ENCODE measurements at regions not wholly inside any gene's neighbourhood (a gene's known extent, or its start where the extent isn't known, plus 50 kb on each side); places are given as distances from the start of the nearest gene placed in this dataset.

GRCh38 chr10:117670116-117670904, 127.8 kb downstream of the EMX2 start:
- no peak for DNase-seq
- in situ Hi-C loops (cut with MboI; ENCODE audit: low sequenced_read_pairs in 4 of 4): no loop called here
- H3K27me3 ChIP-seq: no peaks in the 10 kb centered on the region

GRCh38 chr10:117673230-117674010, 130.9 kb downstream of the EMX2 start:
- H3K9me3 ChIP-seq: no peaks in the 10 kb centered on the region
- no peak overlapping the region for H3K4me3 ChIP-seq
- intact Hi-C loops (cut with DNase I; ENCODE audit: low total_unique reads): no loop called here
- DNase-seq (no peak), ATAC-seq (no peak)
- TF ChIP-seq POLR2A (IDR thresholded peaks at IDR 0.05): no peak
- TF ChIP-seq CTCF (IDR thresholded peaks at IDR 0.05 in 4 of 5, conservative IDR thresholded peaks at IDR 0.05 in 1 of 5): no peak
- no peaks in the 10 kb centered on the region for H3K27me3 ChIP-seq
- in situ Hi-C loops (cut with MboI; ENCODE audit: low sequenced_read_pairs in 4 of 4): no loop called here
- no peaks in the 10 kb centered on the region for H3K4me1 ChIP-seq
- H3K36me3 ChIP-seq: no peaks in the 10 kb centered on the region
- no peak overlapping the region for H3K27ac ChIP-seq

More at GRCh38 chr10:117670116-117670904, 127.8 kb downstream of the EMX2 start:
- TF ChIP-seq CTCF (IDR thresholded peaks at IDR 0.05 in 4 of 5, conservative IDR thresholded peaks at IDR 0.05 in 1 of 5): no peak
- TF ChIP-seq POLR2A (IDR thresholded peaks at IDR 0.05): no peak
- ATAC-seq: no peak
- intact Hi-C loops (cut with DNase I; ENCODE audit: low total_unique reads): no loop called here
- no peaks in the 10 kb centered on the region for H3K4me1 ChIP-seq
- no peaks in the 10 kb centered on the region for H3K9me3 ChIP-seq
- no peaks in the 10 kb centered on the region for H3K36me3 ChIP-seq
- no peak overlapping the region for H3K27ac ChIP-seq
- no peak overlapping the region for H3K4me3 ChIP-seq

GRCh38 chr10:117674201-117674600, 131.7 kb downstream of the EMX2 start:
- no peaks in the 10 kb centered on the region for H3K27me3 ChIP-seq
- H3K9me3 ChIP-seq: no peaks in the 10 kb centered on the region
- in situ Hi-C loops (cut with MboI; ENCODE audit: low sequenced_read_pairs in 4 of 4) (no loop called here), intact Hi-C loops (cut with DNase I; ENCODE audit: low total_unique reads) (no loop called here)
- no peak for ATAC-seq
- no peak overlapping the region for H3K4me3 ChIP-seq
- H3K27ac ChIP-seq: no peak overlapping the region
- DNase-seq: no peak
- H3K36me3 ChIP-seq: no peaks in the 10 kb centered on the region
- H3K4me1 ChIP-seq: no peaks in the 10 kb centered on the region
- TF ChIP-seq POLR2A (IDR thresholded peaks at IDR 0.05): no peak
- no peak for TF ChIP-seq CTCF (IDR thresholded peaks at IDR 0.05 in 4 of 5, conservative IDR thresholded peaks at IDR 0.05 in 1 of 5)

- DNase-seq (no peak), ATAC-seq (no peak)
- Histone ChIP-seq H3K27ac (no peak overlapping the region), H3K36me3 (no peaks in the 10 kb centered on the region), H3K9me3 (no peaks in the 10 kb centered on the region), H3K27me3 (no peaks in the 10 kb centered on the region), H3K4me3 (no peak overlapping the region), H3K4me1 (no peaks in the 10 kb centered on the region)
- in situ Hi-C loops (cut with MboI; ENCODE audit: low sequenced_read_pairs in 4 of 4): no loop called here
- intact Hi-C loops (cut with DNase I; ENCODE audit: low total_unique reads): no loop called here
- TF ChIP-seq CTCF (IDR thresholded peaks at IDR 0.05 in 4 of 5, conservative IDR thresholded peaks at IDR 0.05 in 1 of 5) (no peak), POLR2A (IDR thresholded peaks at IDR 0.05) (no peak)
Measured at GRCh38 chr10:117674646-117675045, 132.1 kb downstream of the EMX2 start.

Measured in gastrocnemius medialis (tissue), 4 donors.